ENCODE measurements at regions not wholly inside any gene's neighbourhood (a gene's known extent, or its start where the extent isn't known, plus 50 kb on each side); places are given as distances from the start of the nearest gene placed in this dataset.
"Not testable (repeated sequence)": the region's sequence is repeated elsewhere in the genome, so short reads cannot be mapped to it uniquely, and the experiment has no call there.

GRCh38 chr4:141459020-141459419 is 177.4 kb upstream of the IL15 start:
- DNase-seq (ENCODE audit: low read depth), result no peak

- DNase-seq (ENCODE audit: low read depth), result no peak
Observed at GRCh38 chr4:141462361-141462760, 174.0 kb upstream of the IL15 start.

- DNase-seq (ENCODE audit: low read depth), result no peak
Observed at GRCh38 chr4:141463678-141464077, 172.7 kb upstream of the IL15 start.

- no peak for DNase-seq (ENCODE audit: low read depth)
Observed at GRCh38 chr4:141464366-141464765, 172.0 kb upstream of the IL15 start.

GRCh38 chr4:141465171-141465570 is 171.2 kb upstream of the IL15 start:
- DNase-seq (ENCODE audit: low read depth), result no peak

- DNase-seq (ENCODE audit: low read depth), result no peak
Observed at GRCh38 chr4:141467225-141467624, 169.2 kb upstream of the IL15 start.

- DNase-seq (ENCODE audit: low read depth), result no peak
Observed at GRCh38 chr4:141469392-141469791, 167.0 kb upstream of the IL15 start.

- DNase-seq (ENCODE audit: low read depth), result no peak
Observed at GRCh38 chr4:141473026-141473540, 163.3 kb upstream of the IL15 start.

- peak; percentile 96 for DNase-seq (ENCODE audit: low read depth)
Observed at GRCh38 chr4:141473952-141474351, 162.4 kb upstream of the IL15 start.

GRCh38 chr4:141480950-141481349 is 155.4 kb upstream of the IL15 start:
- no peak for DNase-seq (ENCODE audit: low read depth)

GRCh38 chr4:141484298-141484697 is 152.1 kb upstream of the IL15 start:
- DNase-seq (ENCODE audit: low read depth), result not testable (repeated sequence)

GRCh38 chr4:141486375-141486997 is 149.9 kb upstream of the IL15 start:
- DNase-seq (ENCODE audit: low read depth), result peak; percentile 61

- DNase-seq (ENCODE audit: low read depth), result no peak
Observed at GRCh38 chr4:141497627-141498026, 138.8 kb upstream of the IL15 start.

GRCh38 chr4:141499261-141499853 is 137.0 kb upstream of the IL15 start:
- no peak for DNase-seq (ENCODE audit: low read depth)

- DNase-seq (ENCODE audit: low read depth), result peak; percentile 34
Observed at GRCh38 chr4:141501395-141501794, 135.0 kb upstream of the IL15 start.

- DNase-seq (ENCODE audit: low read depth), result peak; percentile 9
Observed at GRCh38 chr4:141501931-141502330, 134.5 kb upstream of the IL15 start.

- no peak for DNase-seq (ENCODE audit: low read depth)
Observed at GRCh38 chr4:141502755-141503154, 133.6 kb upstream of the IL15 start.

GRCh38 chr4:141503260-141503659 is 133.1 kb upstream of the IL15 start:
- no peak for DNase-seq (ENCODE audit: low read depth)

GRCh38 chr4:141511055-141511454 is 125.3 kb upstream of the IL15 start:
- DNase-seq (ENCODE audit: low read depth), result no peak

GRCh38 chr4:141513866-141514265 is 122.5 kb upstream of the IL15 start:
- no peak for DNase-seq (ENCODE audit: low read depth)

GRCh38 chr4:141518222-141518621 is 118.2 kb upstream of the IL15 start:
- DNase-seq (ENCODE audit: low read depth), result no peak

- peak; percentile 37 for DNase-seq (ENCODE audit: low read depth)
Observed at GRCh38 chr4:141524116-141524515, 112.3 kb upstream of the IL15 start.

GRCh38 chr4:141524841-141525240 is 111.5 kb upstream of the IL15 start:
- DNase-seq (ENCODE audit: low read depth), result no peak

- no peak for DNase-seq (ENCODE audit: low read depth)
Observed at GRCh38 chr4:141530627-141531026, 105.8 kb upstream of the IL15 start.

All from stromal cell of bone marrow (primary cell).